ENCODE measurements at regions not wholly inside any gene's neighbourhood (a gene's known extent, or its start where the extent isn't known, plus 50 kb on each side); places are given as distances from the start of the nearest gene placed in this dataset.

DNA sequence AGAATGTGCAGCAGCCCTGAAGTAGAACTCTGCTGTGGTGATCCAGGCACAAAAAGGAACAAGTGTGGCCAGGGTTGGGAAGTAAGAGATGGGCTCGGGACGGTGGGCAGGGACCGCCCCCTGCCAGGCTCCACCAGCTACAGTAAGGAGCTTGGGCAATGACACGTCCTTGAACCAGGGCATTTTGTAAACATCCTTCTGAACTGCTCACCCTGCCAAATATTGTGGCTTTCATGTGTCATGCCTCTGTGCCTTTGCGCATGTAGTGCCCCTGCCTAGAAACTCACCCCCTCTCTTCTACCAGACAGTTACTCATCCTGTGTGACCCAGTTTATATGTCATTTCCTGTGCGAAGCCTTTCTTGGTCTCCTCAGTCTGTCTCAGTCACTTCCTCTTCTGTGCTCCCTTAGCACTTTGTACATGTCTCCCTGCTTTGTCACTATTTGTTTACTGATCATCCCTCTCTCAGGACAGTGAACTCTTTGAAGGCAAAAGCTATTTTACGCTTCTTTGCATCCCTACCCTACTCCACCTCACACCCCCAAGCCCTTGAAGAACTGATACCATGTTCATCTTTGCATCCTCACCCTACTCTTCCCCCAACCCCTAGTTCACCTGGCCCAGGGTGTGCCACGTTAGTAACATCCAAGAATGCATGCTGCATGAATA lies 108.9 kb upstream of the PLEKHG7 start:
- TF ChIP-seq, protein P1, sequence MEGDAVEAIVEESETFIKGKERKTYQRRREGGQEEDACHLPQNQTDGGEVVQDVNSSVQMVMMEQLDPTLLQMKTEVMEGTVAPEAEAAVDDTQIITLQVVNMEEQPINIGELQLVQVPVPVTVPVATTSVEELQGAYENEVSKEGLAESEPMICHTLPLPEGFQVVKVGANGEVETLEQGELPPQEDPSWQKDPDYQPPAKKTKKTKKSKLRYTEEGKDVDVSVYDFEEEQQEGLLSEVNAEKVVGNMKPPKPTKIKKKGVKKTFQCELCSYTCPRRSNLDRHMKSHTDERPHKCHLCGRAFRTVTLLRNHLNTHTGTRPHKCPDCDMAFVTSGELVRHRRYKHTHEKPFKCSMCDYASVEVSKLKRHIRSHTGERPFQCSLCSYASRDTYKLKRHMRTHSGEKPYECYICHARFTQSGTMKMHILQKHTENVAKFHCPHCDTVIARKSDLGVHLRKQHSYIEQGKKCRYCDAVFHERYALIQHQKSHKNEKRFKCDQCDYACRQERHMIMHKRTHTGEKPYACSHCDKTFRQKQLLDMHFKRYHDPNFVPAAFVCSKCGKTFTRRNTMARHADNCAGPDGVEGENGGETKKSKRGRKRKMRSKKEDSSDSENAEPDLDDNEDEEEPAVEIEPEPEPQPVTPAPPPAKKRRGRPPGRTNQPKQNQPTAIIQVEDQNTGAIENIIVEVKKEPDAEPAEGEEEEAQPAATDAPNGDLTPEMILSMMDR (IDR thresholded peaks at IDR 0.05), result no peak
- TF ChIP-seq POLR2A (IDR thresholded peaks at IDR 0.05), result no peak

Measured in thyroid gland (tissue), 4 donors.